A549 (cell line): ENCODE measurements at regions not wholly inside any gene's neighbourhood (a gene's known extent, or its start where the extent isn't known, plus 50 kb on each side); places are given as distances from the start of the nearest gene placed in this dataset.

Experiments
- BHLHE40 ChIP-seq: IDR thresholded peaks from 2 replicates; pipeline ENCODE4 v1.6.1; 2012; ENCODE audit warnings: low read depth, low read length, inconsistent platforms
- CBX8 ChIP-seq: fragments of 200-600 bp; sonication (generic); IDR thresholded peaks from 2 replicates; pipeline ENCODE4 v1.6.1; 2016
- CHD4 ChIP-seq: fragments of 200-600 bp; sonication (generic); IDR thresholded peaks from 2 replicates; pipeline ENCODE4 v1.6.1; 2016; ENCODE audit warnings: antibody characterized with exemption, mild to moderate bottlenecking, borderline replicate concordance
- EP300 ChIP-seq, 2 experiments: fragments of >200 bp; sonication (Bioruptor Twin); formaldehyde crosslinking; IDR thresholded peaks; 2 replicates in 1 of 2; 3 replicates in 1 of 2; pipeline ENCODE4 v1.6.1; 2016 to 2017
- POLR2A ChIP-seq: IDR thresholded peaks from 2 replicates; pipeline ENCODE4 v1.6.1; 2012; ENCODE audit warnings: mild to moderate bottlenecking, low read length
- RCOR1 ChIP-seq: fragments of 150-350 bp; IDR thresholded peaks from 2 replicates; pipeline ENCODE4 v1.6.1; 2014; ENCODE audit warnings: antibody characterized with exemption, low read length, low read depth
- RFX5 ChIP-seq: fragments of 450-650 bp; IDR thresholded peaks from 2 replicates; pipeline ENCODE4 v1.7.1; 2014; ENCODE audit warnings: antibody characterized with exemption, mild to moderate bottlenecking, moderate library complexity
- SMC3 ChIP-seq: fragments of >200 bp; sonication (Bioruptor Twin); formaldehyde crosslinking; IDR thresholded peaks from 3 replicates; pipeline ENCODE4 v1.6.1; 2018; ENCODE audit warnings: inconsistent platforms
- SREBF2 ChIP-seq: fragments of 450-650 bp; IDR thresholded peaks from 2 replicates; pipeline ENCODE4 v1.6.1; 2014; ENCODE audit warnings: mild to moderate bottlenecking, moderate library complexity
- TF ChIP-seq, protein P1 (sequence below): fragments of 250-450 bp; sonication (Bioruptor Pico); IDR thresholded peaks from 2 replicates; pipeline ENCODE4 v1.5.0; 2021; ENCODE audit warnings: mild to moderate bottlenecking, moderate library complexity, borderline replicate concordance
- TF ChIP-seq, protein P2 (sequence below): fragments of >200 bp; sonication (Bioruptor Twin); formaldehyde crosslinking; IDR thresholded peaks from 3 replicates; pipeline ENCODE4 v1.5.1; 2016
- TF ChIP-seq, protein P3 (sequence below): fragments of 200-600 bp; sonication (generic); IDR thresholded peaks from 2 replicates; pipeline ENCODE4 v1.6.1; 2016; ENCODE audit warnings: antibody characterized with exemption, mild to moderate bottlenecking, moderate library complexity

DNA sequence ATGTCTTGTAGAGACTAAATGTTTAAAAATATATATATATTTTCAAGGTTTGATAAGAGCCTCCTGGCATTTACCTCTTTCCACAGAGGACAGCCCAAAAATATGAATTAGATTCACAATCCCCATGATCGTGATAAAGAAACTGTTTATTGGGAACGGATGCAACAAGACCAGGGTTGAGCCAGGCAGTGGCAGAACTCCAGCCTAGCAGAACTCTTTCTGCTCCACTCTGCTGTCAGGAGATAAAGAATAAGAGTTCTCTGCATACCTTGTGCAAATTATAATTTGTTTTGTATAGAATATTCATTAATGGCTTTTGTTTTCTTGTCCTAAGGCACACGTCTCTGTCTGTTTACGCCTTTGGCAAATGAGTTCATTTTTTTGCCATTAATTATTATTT is 472.2 kb downstream of the TUSC1 start:
- TF ChIP-seq CBX8 (no peak), EP300 (IDR thresholded peaks at IDR 0.05) (no peak), RCOR1 (no peak), SMC3 (no peak), RFX5 (no peak), CHD4 (no peak), BHLHE40 (no peak), POLR2A (no peak), SREBF2 (no peak)
- TF ChIP-seq, protein P1, sequence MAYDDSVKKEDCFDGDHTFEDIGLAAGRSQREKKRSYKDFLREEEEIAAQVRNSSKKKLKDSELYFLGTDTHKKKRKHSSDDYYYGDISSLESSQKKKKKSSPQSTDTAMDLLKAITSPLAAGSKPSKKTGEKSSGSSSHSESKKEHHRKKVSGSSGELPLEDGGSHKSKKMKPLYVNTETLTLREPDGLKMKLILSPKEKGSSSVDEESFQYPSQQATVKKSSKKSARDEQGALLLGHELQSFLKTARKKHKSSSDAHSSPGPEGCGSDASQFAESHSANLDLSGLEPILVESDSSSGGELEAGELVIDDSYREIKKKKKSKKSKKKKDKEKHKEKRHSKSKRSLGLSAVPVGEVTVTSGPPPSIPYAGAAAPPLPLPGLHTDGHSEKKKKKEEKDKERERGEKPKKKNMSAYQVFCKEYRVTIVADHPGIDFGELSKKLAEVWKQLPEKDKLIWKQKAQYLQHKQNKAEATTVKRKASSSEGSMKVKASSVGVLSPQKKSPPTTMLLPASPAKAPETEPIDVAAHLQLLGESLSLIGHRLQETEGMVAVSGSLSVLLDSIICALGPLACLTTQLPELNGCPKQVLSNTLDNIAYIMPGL (CRISPR knock-in tag) = no peak
- TF ChIP-seq, protein P2, sequence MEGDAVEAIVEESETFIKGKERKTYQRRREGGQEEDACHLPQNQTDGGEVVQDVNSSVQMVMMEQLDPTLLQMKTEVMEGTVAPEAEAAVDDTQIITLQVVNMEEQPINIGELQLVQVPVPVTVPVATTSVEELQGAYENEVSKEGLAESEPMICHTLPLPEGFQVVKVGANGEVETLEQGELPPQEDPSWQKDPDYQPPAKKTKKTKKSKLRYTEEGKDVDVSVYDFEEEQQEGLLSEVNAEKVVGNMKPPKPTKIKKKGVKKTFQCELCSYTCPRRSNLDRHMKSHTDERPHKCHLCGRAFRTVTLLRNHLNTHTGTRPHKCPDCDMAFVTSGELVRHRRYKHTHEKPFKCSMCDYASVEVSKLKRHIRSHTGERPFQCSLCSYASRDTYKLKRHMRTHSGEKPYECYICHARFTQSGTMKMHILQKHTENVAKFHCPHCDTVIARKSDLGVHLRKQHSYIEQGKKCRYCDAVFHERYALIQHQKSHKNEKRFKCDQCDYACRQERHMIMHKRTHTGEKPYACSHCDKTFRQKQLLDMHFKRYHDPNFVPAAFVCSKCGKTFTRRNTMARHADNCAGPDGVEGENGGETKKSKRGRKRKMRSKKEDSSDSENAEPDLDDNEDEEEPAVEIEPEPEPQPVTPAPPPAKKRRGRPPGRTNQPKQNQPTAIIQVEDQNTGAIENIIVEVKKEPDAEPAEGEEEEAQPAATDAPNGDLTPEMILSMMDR = no peak
- TF ChIP-seq, protein P3, sequence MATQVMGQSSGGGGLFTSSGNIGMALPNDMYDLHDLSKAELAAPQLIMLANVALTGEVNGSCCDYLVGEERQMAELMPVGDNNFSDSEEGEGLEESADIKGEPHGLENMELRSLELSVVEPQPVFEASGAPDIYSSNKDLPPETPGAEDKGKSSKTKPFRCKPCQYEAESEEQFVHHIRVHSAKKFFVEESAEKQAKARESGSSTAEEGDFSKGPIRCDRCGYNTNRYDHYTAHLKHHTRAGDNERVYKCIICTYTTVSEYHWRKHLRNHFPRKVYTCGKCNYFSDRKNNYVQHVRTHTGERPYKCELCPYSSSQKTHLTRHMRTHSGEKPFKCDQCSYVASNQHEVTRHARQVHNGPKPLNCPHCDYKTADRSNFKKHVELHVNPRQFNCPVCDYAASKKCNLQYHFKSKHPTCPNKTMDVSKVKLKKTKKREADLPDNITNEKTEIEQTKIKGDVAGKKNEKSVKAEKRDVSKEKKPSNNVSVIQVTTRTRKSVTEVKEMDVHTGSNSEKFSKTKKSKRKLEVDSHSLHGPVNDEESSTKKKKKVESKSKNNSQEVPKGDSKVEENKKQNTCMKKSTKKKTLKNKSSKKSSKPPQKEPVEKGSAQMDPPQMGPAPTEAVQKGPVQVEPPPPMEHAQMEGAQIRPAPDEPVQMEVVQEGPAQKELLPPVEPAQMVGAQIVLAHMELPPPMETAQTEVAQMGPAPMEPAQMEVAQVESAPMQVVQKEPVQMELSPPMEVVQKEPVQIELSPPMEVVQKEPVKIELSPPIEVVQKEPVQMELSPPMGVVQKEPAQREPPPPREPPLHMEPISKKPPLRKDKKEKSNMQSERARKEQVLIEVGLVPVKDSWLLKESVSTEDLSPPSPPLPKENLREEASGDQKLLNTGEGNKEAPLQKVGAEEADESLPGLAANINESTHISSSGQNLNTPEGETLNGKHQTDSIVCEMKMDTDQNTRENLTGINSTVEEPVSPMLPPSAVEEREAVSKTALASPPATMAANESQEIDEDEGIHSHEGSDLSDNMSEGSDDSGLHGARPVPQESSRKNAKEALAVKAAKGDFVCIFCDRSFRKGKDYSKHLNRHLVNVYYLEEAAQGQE = no peak
